Activated T-helper 1 cell treated with Interleukin-2 at 50 U/mL for 16 hours (primary cell): ENCODE measurements at regions not wholly inside any gene's neighbourhood (a gene's known extent, or its start where the extent isn't known, plus 50 kb on each side); places are given as distances from the start of the nearest gene placed in this dataset.
"Not testable (repeated sequence)": the region's sequence is repeated elsewhere in the genome, so short reads cannot be mapped to it uniquely, and the experiment has no call there.

Source experiments
- DNase-seq: peaks from one replicate; pipeline ENCODE4 v3.0.0-alpha.2; 2020; ENCODE audit warnings: low read depth

DNA sequence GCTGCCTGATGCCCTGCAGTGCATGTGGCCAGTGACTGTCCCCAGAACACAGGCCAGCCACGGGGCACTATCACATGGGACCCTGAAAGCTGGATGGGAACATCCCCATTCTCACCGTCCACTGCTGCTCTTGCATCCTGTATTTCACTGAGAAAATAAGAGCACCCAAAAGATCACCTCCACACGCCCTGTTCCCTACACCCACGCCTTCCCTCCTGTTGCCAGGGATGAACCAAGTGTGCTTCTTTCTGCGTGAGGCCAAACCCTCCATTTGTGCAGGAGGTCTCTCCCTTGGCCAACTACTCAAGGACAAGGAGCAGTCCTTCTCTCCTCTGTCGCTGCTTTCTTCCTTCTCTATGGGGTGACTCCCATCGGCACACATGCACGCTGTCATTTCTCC, 118.3 kb downstream of the LRRC37A3 start:
- not testable (repeated sequence) for DNase-seq

DNA sequence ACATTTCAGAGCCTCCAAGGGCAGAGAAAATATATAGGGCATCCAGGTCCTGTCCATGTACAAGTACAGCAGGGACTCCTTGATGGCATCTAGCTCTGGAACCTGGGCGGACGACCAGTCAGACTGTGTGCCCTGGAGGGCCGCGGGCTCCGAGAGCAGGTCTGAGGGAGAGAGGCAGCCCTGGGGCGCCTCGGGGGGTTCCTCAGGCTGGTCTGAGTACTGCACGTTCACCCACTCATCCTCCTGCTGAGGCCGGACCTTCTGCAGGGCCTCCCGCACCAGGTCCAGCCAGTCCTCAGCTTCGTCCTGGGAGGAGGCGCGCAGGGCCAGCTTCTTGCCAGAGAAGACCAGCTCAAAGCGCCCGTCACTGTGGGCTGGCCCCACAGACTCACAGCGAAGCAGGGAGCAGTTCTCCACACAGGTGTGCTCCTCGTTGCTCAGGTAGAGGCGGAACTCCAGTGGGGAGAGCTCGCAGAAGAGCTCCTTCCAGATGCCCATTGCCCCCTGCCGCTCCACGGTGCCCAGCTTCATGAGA, 118.8 kb downstream of the LRRC37A3 start:
- DNase-seq, result not testable (repeated sequence)

DNA sequence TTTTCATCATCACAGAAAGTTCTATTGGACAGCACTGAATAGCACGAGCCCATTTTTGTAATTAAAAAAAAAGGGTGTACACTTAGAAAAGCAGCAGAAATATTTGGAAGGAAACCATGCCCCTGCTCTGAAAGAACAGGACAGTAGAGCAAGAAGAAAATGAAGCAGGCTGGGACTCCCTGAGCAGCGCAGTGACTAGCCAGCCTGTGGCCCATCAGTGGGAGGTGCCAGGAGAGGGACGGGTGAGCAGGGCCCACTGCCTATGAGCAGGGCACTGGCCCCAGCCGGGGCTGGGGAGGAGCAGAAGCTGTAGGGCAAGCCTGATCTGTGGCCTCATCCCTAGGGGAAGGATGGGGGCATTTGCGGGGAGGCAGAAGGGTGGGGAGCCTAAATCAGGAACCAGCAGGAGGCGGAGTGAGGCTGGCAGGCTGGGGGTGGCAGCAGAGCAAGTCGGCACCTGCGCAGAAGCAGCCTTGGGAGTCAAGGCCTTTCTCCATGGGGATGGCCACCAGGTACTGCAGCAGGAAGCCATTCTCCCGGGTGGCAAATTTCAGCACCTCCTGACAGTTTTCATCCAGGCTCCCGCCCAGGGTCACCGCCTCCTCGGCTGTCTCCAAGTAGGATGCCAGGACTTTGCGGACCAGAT, 119.6 kb downstream of the LRRC37A3 start:
- DNase-seq, result not testable (repeated sequence)

DNA sequence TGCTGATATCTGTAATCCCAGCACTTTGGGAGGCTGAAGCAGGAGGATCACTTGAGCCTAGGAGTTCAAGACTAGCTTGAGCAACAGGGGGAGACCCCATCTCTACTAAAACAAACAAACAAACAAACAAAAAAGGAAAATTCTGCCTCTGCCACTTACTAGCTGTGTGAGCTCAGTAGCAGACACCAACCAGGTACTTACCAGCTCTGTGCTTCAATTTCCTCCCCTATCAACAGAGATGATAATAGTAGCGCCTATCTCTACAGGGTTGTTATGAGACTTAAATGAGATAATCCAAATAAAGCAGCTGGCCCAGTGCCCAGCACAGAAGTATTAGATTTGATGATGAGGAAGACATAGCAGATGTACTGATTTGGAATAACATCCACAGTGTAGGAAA, 120.3 kb downstream of the LRRC37A3 start:
- DNase-seq, result not testable (repeated sequence)

DNA sequence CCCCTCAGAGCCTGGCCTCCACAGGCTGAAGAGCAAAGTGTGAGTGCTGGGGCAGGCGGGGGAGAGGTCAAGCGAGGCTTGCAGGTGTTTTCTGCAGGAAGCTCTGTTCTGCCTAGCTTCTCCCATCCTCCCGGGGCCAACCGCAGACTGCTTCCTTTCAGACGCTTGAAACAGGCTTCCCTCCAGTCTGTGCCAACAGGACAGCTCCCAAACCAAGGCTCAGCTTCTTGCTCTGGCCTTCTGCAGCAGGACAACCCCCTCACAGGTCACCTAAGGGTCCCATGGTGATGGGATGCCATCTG, 120.8 kb downstream of the LRRC37A3 start:
- DNase-seq, result not testable (repeated sequence)

DNA sequence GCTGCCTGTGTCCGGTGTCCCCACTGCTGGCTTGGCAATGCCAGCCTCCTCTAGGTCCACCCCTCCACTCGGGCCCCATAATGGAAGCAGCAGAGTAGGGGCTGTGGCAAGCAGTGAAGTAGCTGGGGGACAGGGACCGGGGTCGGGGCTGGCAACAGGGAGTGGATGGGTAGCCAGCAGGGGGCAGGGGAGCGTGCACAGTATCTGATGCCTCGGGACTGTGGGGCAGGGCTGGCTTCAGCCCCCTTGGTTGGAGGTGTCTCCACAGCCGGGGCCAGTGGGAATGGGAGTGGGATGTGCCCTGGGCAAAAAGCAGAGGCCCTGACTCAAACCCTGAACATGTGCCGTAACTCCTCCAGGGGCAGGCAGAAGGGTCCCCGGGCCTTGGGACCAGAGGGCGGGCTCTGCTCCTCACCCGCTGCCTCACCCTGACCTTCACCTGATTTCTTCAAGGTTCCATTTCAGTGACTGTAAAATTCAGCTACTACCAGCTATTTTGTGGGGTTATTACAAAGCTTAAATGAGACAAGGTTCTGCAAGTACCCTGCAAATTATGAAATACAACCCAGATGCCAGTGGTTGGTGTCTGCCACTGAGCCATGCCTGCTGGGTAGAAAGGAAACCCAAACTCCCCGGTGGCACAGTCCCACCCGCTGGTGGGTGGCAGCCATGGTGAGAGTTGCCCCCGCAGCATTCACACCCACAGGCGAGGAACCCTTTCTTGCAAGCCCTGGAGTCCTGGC, 121.4 kb downstream of the LRRC37A3 start:
- DNase-seq, result not testable (repeated sequence)

DNA sequence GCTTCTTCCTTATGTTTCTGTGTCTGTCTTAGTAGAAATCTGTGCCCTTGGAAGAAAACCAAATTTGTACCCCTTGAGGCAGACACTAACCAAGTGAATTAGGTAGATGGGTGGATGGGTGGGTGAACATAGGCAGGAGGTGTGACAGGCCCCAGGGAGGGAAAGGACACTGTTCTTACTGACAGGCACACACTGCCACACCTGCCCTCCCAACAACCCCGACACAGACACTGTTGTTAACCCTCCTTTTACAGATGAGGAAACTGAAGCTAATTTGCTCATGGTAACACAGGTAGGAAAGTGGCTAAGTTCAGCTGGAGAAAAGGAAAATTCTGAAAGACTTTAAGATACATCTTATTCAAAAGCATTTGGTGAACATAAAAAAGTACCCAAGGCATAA, 123.9 kb downstream of the LRRC37A3 start:
- DNase-seq, result not testable (repeated sequence)

DNA sequence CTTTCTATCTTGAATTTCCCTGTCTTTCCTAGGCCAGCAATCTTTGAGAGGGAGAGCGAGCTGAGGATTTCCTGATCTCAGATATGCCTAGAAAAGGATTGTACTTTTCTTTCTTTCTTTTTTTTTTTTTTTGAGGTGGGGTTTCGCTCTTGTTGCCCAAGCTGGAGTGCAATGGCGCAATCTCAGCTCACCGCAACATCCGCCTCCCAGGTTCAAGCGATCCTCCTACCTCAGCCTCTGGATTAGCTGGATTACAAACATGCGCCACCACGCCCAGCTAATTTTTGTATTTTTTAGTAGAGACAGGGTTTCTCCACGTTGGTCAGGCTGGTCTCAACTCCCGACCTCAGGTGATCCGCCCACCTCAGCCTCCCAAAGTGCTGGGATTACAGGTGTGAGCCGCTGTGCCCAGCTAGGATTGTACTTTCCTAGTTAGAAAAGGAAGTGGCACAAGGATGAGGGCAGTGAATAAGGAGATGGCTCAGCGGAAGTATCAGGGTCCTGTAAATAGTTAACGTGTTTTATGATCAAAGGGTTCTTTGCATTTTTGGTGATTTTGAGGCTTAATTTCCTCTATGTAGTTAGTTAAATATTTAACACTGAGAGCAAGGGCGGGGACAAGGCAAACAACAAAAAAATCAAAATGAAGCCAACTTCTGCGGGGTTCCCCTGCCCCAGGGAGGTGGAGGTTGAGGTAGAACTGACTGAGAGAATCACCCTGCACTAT, 124.6 kb downstream of the LRRC37A3 start:
- not testable (repeated sequence) for DNase-seq

DNA sequence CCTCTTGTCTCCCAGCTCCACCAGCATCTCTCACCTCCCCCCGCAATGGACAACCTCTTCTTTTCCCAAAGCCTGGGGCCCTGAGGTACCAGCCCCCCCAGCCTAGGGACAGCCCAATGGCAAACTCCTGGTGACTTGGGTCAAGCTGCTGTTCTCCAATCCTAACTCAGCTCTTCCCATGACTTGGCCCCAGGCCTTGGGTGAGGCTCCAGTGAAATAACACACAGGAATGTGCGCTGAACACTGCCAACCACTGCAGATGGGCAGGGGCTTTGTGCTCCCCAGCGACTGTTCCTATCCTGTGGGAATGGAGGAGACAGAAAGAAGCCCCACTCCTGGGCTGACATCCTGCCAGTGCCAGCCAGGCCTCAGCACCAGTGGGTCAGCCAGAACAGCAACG, 125.2 kb downstream of the LRRC37A3 start:
- DNase-seq, result not testable (repeated sequence)

DNA sequence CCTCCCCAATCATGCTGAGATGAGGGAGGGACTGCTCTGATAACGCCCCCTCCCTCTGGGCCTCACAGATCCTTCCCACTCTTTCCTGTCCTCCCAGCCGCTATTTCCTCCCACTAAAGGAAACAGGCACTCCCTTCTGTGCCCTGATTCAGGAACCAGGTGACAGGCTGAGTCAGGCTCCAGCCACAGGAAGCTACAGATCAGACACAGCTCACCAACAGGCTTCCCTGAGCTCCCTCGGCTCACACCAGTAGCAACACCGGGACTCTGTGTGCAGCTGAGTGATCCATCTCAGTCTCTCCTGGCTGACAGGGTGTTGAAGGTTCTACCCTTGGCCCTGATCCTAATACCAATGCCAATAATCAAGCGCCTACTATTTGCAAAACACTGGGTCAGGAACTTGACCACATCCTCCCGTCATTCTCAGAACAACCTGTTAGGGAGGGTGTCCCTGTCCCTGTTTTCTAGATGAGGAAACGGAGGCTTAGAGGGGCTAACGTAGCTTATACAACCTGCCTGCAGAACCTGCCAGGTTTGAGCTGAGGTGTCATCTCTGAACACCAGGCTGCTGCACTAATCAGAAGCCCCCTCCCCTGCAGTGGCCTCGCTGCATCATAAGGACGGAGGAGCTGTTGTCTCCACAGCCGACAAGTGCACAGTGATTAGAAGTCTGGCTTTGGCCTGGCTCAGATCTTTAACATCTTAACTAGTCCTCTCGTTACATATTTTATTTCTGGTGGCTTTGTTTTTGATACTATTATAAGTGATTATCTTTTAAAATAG, 126.3 kb downstream of the LRRC37A3 start:
- not testable (repeated sequence) for DNase-seq

DNA sequence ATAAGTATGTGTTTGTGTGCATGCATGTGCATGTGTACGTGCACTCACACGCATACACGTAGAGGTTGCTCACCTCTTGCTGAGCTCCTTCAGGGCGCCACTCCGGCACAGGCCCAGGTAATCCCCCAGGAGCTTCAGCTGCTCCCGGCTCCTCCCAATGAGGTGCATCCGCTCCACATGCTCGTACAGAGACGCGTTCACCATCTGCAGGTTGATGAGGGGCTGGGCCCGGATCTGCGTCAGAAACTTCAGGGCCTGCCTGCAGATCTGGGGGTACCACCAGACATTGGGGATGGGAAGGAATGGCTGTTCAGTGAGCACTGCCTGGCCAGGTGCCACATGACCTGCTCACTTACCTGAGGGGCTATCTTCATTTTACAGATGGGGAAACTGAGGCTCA, 127.0 kb downstream of the LRRC37A3 start:
- DNase-seq, result not testable (repeated sequence)

DNA sequence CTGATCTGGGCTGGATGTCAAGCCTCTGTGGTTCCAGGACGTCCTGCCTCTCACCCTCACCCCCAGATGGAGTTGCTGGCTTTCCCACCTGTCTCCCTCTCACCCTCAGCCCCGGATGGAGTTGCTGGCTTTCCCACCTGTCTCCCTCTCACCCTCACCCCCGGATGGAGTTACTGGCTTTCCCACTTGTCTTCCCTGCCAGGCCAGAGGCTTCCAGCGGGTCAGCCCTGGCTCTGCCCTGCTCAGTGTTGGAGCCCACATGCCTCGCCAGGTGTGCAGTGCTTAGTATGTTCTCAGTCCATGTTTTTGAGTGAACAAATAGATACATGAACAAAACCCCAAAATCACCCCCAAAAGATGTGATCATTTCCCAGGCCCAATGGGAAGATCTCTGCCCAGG, 127.6 kb downstream of the LRRC37A3 start:
- not testable (repeated sequence) for DNase-seq

DNA sequence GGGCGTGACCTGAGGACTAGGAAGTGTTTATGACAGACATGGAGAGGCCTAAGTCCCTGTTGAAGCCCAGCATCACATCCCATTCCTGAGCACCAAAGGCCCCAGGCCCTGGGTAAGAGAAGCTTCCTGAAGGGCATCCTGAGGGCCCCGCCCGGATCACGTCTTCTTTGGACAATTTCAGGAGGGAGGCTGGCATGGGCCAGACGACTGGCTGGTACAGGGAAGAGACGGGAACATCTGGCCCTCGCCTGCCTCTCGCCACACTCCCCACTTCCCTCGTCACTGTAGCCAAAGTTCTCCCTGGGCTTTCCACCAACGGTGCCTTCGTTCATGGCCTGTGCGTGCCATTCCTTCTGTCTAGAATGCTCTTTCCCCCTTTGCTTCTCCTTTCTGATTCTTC, 128.1 kb downstream of the LRRC37A3 start:
- DNase-seq, result not testable (repeated sequence)

DNA sequence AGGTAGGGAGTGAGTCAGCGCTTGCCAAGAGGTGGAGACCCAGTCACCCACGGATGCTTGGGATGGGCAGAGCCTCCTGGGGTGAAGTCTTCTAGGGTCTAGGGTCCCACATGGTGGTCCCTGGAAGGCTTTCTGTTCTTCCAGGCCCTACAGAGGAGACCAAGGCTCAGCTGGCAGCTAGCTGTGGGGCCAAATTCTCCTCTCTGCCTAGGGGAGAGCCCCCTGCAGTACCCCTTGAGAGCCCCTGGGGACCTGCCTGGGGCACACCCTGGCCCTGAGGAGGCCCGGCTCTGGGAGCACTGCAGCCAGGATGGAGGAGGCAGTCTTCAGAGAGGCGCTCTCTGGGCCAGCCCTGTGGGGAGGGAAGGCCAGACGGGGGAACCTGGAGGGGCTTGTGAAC, 128.6 kb upstream of the SMURF2 start:
- not testable (repeated sequence) for DNase-seq

DNA sequence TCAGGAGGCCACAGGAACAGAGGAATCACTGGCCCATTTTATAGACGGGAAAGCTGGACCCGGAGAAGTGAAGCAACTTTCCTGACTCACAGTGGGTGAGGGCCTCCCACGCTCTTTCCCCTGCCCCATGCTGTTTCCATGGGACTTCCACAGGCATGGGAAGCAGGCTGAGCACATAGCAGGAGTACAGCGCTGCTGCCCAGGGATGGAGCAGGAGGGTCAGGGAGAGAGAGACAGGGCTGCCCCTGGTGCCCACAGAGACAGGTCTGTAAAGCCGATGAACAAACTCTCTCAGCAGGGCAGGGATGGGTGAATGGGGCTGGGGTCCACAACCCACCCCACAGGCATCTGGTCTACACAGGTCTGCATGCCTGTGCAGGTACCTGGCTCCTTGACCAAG, 128.1 kb upstream of the SMURF2 start:
- DNase-seq, result not testable (repeated sequence)

DNA sequence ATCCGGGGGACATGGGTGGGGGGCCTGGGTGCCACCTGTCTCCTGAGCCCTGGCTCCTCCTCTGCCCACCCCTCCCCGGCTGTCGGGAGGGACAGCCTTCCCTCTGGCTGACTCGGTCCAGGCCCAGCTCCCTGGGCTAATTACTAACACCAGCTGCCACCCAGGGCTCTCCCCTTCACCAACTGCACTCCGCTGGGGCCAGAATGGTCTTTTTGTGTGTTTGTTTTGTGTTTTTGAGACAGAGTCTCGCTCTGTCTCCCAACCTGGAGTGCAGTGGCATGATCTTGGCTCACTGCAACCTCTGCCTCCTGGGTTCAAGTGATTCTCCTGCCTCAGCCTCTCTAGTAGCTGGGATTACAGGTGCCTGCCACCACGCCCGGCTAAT, 126.9 kb upstream of the SMURF2 start:
- DNase-seq, result not testable (repeated sequence)

DNA sequence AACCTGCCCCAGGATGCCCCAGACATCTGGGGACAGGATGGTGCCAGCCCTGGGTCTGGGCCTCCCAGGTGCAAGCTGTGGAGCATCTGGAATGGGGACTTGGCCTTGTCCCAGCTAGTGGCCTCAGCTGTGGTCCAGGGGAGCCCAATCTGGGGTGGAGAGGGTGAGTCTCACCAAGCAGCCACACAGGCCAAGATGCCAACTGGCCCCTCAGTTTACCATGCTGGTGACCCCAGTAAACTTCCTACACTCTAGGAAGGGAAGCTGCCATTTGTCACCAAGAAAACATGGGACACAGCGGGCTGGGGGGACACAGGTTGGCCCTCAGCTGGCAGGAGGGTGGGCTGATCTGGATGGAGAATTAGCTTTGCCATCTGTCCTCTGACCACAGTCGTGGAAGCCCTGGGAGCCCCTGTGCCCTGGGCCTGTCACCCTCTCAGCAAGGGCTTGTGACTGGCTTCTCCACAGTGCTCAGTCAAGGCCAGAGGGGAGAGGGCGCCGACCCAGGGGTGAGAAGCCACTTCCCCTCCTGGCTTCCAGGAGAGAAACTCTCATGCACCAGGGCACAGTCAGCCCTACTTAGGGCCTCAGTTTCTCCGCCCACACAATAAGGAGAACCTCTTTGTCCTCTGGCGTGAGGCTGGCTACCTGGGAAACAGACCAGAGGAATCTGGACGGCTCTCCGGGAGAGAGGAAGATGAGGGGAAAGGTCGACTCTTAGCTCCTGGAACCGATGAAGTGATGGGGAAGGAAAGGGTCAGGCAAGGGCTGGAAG, 126.4 kb upstream of the SMURF2 start:
- DNase-seq, result no peak

DNA sequence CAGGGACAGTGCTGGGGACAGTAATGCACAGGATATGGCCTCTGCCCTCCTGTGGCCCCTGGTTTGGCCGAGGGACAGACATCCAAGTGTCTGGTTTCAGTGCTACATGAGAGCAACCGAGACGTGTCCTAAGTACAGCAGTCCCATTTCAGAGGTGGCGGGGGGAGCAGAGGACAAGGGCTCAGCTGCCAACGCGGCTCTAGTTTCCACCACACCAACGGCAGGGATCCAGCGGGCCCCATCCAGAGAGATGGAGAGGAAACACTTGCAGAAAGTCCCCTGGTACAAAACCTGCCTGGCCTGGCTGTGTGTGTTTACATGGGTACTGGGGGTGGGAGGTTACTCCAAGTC, 125.8 kb upstream of the SMURF2 start:
- DNase-seq, result no peak

DNA sequence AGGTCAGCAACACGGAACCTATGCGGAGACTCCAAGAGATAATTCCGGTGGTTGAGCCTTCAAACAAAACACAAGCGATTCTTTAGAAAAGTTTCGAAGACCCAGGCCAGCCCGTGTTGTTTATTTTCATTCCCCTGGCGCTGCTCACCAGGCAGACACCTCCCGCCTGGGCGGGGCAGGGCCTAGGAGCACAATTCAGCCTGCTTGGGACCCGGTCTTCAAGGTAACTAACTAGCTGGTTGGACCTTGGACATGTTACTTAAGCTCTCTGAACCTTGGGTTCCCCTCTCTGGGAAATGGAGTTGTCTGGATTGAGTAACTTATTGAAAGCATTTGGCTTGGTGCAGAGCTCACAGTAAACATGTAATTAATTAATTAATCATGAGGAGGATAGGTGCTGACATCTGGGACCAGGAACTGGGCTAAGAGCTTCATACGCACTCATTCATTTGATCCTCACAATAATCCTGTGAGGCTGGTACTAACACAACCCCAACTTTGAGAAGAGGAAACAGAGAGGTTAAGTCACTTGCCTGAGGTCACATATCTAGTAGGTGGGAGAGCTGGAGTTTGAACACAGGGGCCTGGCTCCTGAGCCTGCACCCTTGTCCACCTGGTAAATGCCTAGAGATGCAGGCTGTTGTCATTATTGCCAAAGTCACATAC, 125.3 kb upstream of the SMURF2 start:
- no peak for DNase-seq

DNA sequence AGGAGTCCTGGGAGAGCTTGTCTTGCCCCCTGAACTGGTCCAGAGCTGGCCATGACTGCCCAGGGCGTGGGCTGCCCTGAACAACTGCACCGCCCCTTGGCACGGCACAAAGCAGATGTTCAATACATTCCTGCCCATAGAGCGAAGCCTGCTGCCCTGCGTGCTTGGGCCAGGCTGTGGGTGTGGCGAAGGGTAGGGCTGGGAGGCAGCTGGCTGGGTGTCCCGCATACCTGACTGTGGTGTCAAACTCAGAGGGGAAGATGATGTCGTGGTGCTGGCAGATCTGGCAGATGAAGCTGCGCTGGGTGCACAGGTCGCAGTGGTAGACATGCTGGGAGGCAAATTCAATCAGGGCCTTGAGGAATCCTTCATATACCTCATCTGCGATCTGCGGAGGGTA, 124.2 kb upstream of the SMURF2 start:
- no peak for DNase-seq

DNA sequence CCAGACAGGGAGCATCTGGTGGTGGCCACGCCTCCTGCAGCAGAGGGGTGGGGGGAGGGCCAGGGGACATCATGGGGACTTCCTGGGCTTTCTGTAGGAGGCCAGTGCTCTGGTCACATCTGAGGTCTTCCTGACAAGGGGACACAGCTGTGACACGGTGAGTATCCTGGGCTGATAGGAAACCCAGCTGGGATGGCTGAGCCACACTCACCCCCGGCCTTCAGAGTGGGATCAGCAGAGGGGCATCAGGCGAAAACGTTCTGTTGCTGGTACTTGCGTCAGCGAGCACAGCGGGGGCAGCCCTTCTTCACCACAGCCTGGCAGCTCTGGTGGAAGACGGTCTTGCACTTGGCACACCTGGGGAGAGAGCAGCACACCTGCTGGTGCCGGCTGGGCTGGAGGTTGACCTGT, 122.9 kb upstream of the SMURF2 start:
- no peak for DNase-seq
